K562 (cell line): ENCODE measurements at regions not wholly inside any gene's neighbourhood (a gene's known extent, or its start where the extent isn't known, plus 50 kb on each side); places are given as distances from the start of the nearest gene placed in this dataset.
A peak's percentile ranks its signal among the peaks of the same experiment; 100 is the strongest.

Experiments
- ATAC-seq: fragments of 200-7000 bp; cut with Tn5 transposase; 3 replicates; pipeline ENCODE4 v1.9.1; 2020; ENCODE audit warnings: moderate library complexity
- BruUV-seq: library from RNA; stranded (reverse); fragments of 400-500 nt; replicated peaks from 2 replicates; lab custom pipeline; 2021; lab: Mats Ljungman, UMichigan
- CTCF ChIA-PET: fragments of 300-600 bp; formaldehyde crosslinking; extraction: SDS; loops from one replicate; lab custom pipeline; 2021; ENCODE audit warnings: low intra/inter-chr PET ratio; lab: Yijun Ruan, JAX
- POLR2A ChIA-PET: fragments of 300-600, 350-650 bp; sonication (Branson Sonifier 250); formaldehyde crosslinking; extraction: SDS; loops from one replicate; lab custom pipeline; 2021; ENCODE audit warnings: antibody characterized with exemption, inconsistent platforms; lab: Yijun Ruan, JAX
- DNase-seq, 4 experiments: peaks; one replicate each; pipeline versions ENCODE4 v3.0.0 to v3.0.0-alpha.2; 2011 to 2018; ENCODE audit warnings: low spot score in 3 of 4, mixed read lengths in 3 of 4; ENCODE audit errors: extremely low read depth in 1 of 4
- FAIRE-seq: peaks from 2 replicates; lab custom pipeline; 2011; peaks lifted over from hg19 to GRCh38; lab: Jason Lieb, UNC
- H2AFZ ChIP-seq: 2 replicates; pipeline ENCODE4 v1.6.0; 2011; ENCODE audit warnings: low read depth, low read length, control low read depth, inconsistent platforms
- H3K27ac ChIP-seq: fragments of 200-600 bp; 3 replicates; pipeline ENCODE4 v1.8.0; 2011; ENCODE audit warnings: low read depth, mild to moderate bottlenecking, control low read depth, inconsistent platforms, low read length, moderate library complexity, mixed read lengths; ENCODE audit errors: extremely low read depth
- H3K27me3 ChIP-seq, 2 experiments: fragments of 300-600 bp in 1 of 2; 2 replicates in 1 of 2; 3 replicates in 1 of 2; pipeline versions ENCODE4 v1.6.0 to v1.8.0; 2011; ENCODE audit warnings: inconsistent platforms in 2 of 2, low read length in 2 of 2, mild to moderate bottlenecking in 1 of 2, mixed read lengths in 1 of 2, moderate library complexity in 1 of 2; ENCODE audit not compliant: control insufficient read depth in 2 of 2, insufficient read depth in 2 of 2
- H3K36me3 ChIP-seq: fragments of 300-600 bp; 3 replicates; pipeline ENCODE4 v1.8.0; 2011; ENCODE audit warnings: mild to moderate bottlenecking, low read length, inconsistent platforms; ENCODE audit not compliant: control insufficient read depth, insufficient read depth
- H3K4me1 ChIP-seq, 2 experiments: fragments of 200-600 bp in 1 of 2; replicated peaks in 1 of 2; 2 replicates in 1 of 2; 3 replicates in 1 of 2; pipeline versions ENCODE4 v1.5.1 to v1.8.0; 2011; ENCODE audit warnings: inconsistent platforms in 2 of 2, low read length in 2 of 2, mild to moderate bottlenecking in 1 of 2, mixed read lengths in 1 of 2, moderate library complexity in 1 of 2; ENCODE audit not compliant: control insufficient read depth in 2 of 2, insufficient read depth in 2 of 2
- H3K4me2 ChIP-seq: 2 replicates; pipeline ENCODE4 v1.6.1; 2011; ENCODE audit warnings: low read length, control low read depth, inconsistent platforms, mixed read lengths; ENCODE audit not compliant: insufficient read depth
- H3K4me3 ChIP-seq: fragments of 200-600 bp; sonication (generic), shearing (Covaris generic); 2 replicates; pipeline ENCODE4 v1.5.1; 2016; ENCODE audit warnings: control low read depth, inconsistent platforms
- H3K79me2 ChIP-seq: fragments of 200-600 bp; 3 replicates; pipeline ENCODE4 v1.8.0; 2011; ENCODE audit warnings: low read length, inconsistent platforms; ENCODE audit not compliant: control insufficient read depth, insufficient read depth
- H3K9ac ChIP-seq, 2 experiments: 2 replicates each; pipeline versions ENCODE4 v1.6.0 to v1.6.1; 2011; ENCODE audit warnings: low read depth in 2 of 2, low read length in 2 of 2, control low read depth in 1 of 2, inconsistent platforms in 1 of 2, mild to moderate bottlenecking in 1 of 2, mixed read lengths in 1 of 2; ENCODE audit not compliant: insufficient read depth in 1 of 2
- H3K9me1 ChIP-seq: one replicate; pipeline ENCODE4 v1.6.0; 2011; ENCODE audit warnings: inconsistent platforms, mild to moderate bottlenecking, low read length, moderate library complexity; ENCODE audit not compliant: control insufficient read depth, insufficient read depth
- H3K9me3 ChIP-seq: replicated peaks from 2 replicates; pipeline ENCODE4 v1.5.1; 2011; ENCODE audit warnings: low read depth, low read length, inconsistent platforms; ENCODE audit not compliant: control insufficient read depth, insufficient read depth
- H4K20me1 ChIP-seq: replicated peaks from 2 replicates; pipeline ENCODE4 v1.6.1; 2011; ENCODE audit warnings: low read length, inconsistent platforms, mixed read lengths; ENCODE audit not compliant: control insufficient read depth, insufficient read depth
- GABPB1 ChIP-seq: sonication (generic); formaldehyde crosslinking; IDR thresholded peaks from 2 replicates; pipeline ENCODE4 v1.8.0; 2022; ENCODE audit warnings: mild to moderate bottlenecking, missing genetic modification reagents
- TBL1XR1 ChIP-seq, 2 experiments: IDR thresholded peaks; 2 replicates each; pipeline ENCODE4 v1.6.1; 2012; ENCODE audit warnings: improper control_type of control experiment in 2 of 2, low read length in 2 of 2, mild to moderate bottlenecking in 1 of 2
- ZNF224 ChIP-seq: sonication (generic); formaldehyde crosslinking; IDR thresholded peaks from 2 replicates; pipeline ENCODE4 v1.8.0; 2022; ENCODE audit warnings: mild to moderate bottlenecking, missing genetic modification reagents
- ZNF316 ChIP-seq: fragments of 450-650 bp; IDR thresholded peaks from 2 replicates; pipeline ENCODE4 v1.6.1; 2016
- WGBS: fragments of 100-300 bp; shearing (Covaris generic); methylation state at CpG from one replicate; pipeline ENCODE4 v1.1.6; 2016; ENCODE audit warnings: low coverage, mixed read lengths; ENCODE audit not compliant: insufficient coverage; ENCODE audit errors: missing lambda C conversion rate; 5-methylcytosine and 5-hydroxymethylcytosine counted together
- in situ Hi-C: fragments of 300-500 bp; cut with MboI; formaldehyde crosslinking; loops from 4 replicates; pipeline ENCODE4 v1.15.0; 2018; ENCODE audit warnings: inconsistent platforms, mixed read lengths
- intact Hi-C: fragments of 100-400 bp; cut with micrococcal nuclease; formaldehyde crosslinking; loops from 2 replicates; pipeline ENCODE4 v1.14.2; 2022
- TF ChIP-seq, protein P1 (sequence below): fragments of 250-450 bp; sonication (Bioruptor Pico); IDR thresholded peaks from 2 replicates; pipeline ENCODE4 v1.8.0; 2021; ENCODE audit warnings: moderate library complexity, mild to moderate bottlenecking, inconsistent platforms
- TF ChIP-seq, protein P2 (sequence below): fragments of 450-650 bp; formaldehyde crosslinking; IDR thresholded peaks from 2 replicates; pipeline ENCODE4 v1.4.0; 2020; ENCODE audit warnings: mild to moderate bottlenecking, moderate library complexity

DNA sequence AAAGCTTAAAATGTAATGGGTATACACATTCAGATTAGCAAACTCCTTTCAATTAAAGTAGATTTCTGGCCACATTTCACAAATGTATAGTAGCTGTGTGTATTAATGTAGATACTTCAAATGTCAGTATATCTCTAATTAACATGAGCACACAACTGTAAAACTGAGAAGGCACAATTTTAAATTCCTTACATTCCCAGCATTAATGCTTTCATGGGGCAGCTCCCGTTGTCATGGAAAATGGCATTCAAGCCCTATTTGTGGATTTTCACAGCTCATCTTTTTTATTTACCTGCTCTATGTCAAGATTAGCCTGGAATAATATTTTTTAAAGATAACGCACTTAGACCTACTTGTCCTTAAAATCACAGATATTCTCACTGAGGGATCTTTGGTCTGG, 113.6 kb upstream of the SOX6 start (continued):
- TF ChIP-seq ZNF224 = no peak
- TF ChIP-seq, protein P1, sequence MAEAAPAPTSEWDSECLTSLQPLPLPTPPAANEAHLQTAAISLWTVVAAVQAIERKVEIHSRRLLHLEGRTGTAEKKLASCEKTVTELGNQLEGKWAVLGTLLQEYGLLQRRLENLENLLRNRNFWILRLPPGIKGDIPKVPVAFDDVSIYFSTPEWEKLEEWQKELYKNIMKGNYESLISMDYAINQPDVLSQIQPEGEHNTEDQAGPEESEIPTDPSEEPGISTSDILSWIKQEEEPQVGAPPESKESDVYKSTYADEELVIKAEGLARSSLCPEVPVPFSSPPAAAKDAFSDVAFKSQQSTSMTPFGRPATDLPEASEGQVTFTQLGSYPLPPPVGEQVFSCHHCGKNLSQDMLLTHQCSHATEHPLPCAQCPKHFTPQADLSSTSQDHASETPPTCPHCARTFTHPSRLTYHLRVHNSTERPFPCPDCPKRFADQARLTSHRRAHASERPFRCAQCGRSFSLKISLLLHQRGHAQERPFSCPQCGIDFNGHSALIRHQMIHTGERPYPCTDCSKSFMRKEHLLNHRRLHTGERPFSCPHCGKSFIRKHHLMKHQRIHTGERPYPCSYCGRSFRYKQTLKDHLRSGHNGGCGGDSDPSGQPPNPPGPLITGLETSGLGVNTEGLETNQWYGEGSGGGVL (CRISPR knock-in tag) = no peak
- TF ChIP-seq, all 486 proteins: peak for 0

DNA sequence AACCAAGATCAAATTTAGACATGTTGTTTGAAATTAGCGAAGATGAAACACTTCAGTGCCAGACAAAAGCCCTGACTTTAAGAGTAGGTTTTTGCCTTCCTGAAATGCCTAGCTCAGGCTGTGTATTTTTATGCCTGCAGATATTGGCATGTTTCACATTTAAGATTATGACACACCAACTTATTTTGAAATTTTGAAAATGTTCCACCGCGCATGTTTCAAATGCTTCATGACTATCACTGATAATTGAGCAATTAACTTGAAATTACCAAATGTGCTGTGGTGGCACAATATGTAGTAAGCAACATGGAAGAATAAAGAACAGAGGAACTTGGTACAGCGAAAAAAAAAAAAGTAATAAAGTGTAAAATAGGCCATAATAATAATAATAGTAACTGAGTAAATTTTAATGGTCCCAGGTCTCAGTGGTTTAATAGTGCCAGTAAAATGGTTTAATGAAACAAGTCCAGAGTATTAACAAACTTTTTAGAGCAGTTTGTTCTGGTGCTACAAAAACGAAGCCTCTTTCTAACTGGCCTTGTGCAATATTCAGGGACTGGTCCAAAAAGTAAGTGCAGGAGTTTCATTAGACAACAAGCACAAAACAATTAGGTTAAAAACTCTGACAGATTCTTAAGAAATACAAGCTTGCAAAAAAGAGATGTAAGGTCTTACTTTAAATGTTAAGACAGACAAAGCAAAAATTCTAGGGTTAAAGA, 112.5 kb upstream of the SOX6 start:
- DNase-seq (no peak), ATAC-seq (no peak), FAIRE-seq (no peak)
- ChIA-PET POLR2A (interaction anchor here (1.7 kb wide), 1 partner anchor 8 kb away, joined by 3 read pairs; no protein-coding TSS in a partner anchor), CTCF (no interaction called here)
- Histone ChIP-seq H3K4me1 (peaks cover 0 to 2% of the 10 kb centered on the region in 2 experiments; a peak in 1 of 5 replicates), H3K4me3 (no peak overlapping the region), H3K9me3 (no peaks in the 10 kb centered on the region), H3K27ac (no peak overlapping the region), H3K27me3 (no peaks in the 10 kb centered on the region), H3K79me2 (no peaks in the 10 kb centered on the region), H3K9me1 (no peaks in the 10 kb centered on the region), H3K4me2 (no peak overlapping the region), H4K20me1 (no peaks in the 10 kb centered on the region), H2AFZ (no peak overlapping the region), H3K36me3 (no peaks in the 10 kb centered on the region), H3K9ac (no peak overlapping the region)
- intact Hi-C loops (no loop called here), in situ Hi-C loops (no loop called here)
- BruUV-seq = no TSS peak
- TF ChIP-seq ZNF316 (peak; percentile 15; the same call in 1 of the 2 replicates), GABPB1 (CRISPR knock-in tag) (no peak), TBL1XR1 (IDR thresholded peaks at IDR 0.05; ENCODE audit: low read length in 2 of 2) (no peak)
- TF ChIP-seq, protein P2, sequence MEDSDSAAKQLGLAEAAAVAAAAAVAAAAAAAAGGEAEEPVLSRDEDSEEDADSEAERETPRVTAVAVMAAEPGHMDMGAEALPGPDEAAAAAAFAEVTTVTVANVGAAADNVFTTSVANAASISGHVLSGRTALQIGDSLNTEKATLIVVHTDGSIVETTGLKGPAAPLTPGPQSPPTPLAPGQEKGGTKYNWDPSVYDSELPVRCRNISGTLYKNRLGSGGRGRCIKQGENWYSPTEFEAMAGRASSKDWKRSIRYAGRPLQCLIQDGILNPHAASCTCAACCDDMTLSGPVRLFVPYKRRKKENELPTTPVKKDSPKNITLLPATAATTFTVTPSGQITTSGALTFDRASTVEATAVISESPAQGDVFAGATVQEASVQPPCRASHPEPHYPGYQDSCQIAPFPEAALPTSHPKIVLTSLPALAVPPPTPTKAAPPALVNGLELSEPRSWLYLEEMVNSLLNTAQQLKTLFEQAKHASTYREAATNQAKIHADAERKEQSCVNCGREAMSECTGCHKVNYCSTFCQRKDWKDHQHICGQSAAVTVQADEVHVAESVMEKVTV (CRISPR knock-in tag) = no peak
- WGBS = 58% methylated on average over 5 of the region's 5 CpGs
